ENCODE measurements at regions not wholly inside any gene's neighbourhood (a gene's known extent, or its start where the extent isn't known, plus 50 kb on each side); places are given as distances from the start of the nearest gene placed in this dataset.

DNA sequence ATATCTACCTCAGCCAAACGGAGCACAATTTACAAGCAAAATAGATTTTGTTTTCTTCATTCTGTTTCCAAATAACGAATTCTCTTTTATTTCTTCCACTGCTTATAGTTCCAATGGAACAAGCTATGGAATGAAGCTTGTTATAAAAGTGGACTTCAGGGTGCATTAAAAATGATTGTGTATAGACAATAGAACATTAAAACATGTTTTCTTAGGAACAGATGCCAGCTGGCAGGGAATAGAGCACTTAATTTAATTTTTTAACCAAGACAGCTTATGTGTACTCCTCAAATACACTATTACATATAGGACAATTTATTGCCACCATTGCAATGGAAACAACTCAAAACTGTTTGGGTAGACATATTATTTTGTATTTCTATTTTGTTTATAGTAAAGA is 860.1 kb upstream of the TYRP1 start:
- TF ChIP-seq, protein P1, sequence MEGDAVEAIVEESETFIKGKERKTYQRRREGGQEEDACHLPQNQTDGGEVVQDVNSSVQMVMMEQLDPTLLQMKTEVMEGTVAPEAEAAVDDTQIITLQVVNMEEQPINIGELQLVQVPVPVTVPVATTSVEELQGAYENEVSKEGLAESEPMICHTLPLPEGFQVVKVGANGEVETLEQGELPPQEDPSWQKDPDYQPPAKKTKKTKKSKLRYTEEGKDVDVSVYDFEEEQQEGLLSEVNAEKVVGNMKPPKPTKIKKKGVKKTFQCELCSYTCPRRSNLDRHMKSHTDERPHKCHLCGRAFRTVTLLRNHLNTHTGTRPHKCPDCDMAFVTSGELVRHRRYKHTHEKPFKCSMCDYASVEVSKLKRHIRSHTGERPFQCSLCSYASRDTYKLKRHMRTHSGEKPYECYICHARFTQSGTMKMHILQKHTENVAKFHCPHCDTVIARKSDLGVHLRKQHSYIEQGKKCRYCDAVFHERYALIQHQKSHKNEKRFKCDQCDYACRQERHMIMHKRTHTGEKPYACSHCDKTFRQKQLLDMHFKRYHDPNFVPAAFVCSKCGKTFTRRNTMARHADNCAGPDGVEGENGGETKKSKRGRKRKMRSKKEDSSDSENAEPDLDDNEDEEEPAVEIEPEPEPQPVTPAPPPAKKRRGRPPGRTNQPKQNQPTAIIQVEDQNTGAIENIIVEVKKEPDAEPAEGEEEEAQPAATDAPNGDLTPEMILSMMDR (IDR thresholded peaks at IDR 0.05) = no peak
- no peak for TF ChIP-seq POLR2A (IDR thresholded peaks at IDR 0.05)

Measured in heart left ventricle (tissue), 13 donors.